Femur (tissue), 1 donor: ENCODE measurements at regions not wholly inside any gene's neighbourhood (a gene's known extent, or its start where the extent isn't known, plus 50 kb on each side); places are given as distances from the start of the nearest gene placed in this dataset.
A peak's percentile ranks its signal among the peaks of the same experiment; 100 is the strongest.
"Not testable (repeated sequence)": the region's sequence is repeated elsewhere in the genome, so short reads cannot be mapped to it uniquely, and the experiment has no call there.

Source experiments
- DNase-seq: peaks from one replicate; pipeline ENCODE4 v3.0.0-alpha.2; 2017

- DNase-seq = no peak
Measured at GRCh38 chr7:16130111-16131110, 290.9 kb downstream of the CRPPA start.

- no peak for DNase-seq
Measured at GRCh38 chr7:16129431-16130110, 291.8 kb downstream of the CRPPA start.

GRCh38 chr7:16123117-16123770 lies 298.1 kb downstream of the CRPPA start:
- no peak for DNase-seq

GRCh38 chr7:16121876-16122390 lies 299.4 kb downstream of the CRPPA start:
- no peak for DNase-seq

GRCh38 chr7:16115374-16115773 lies 306.0 kb downstream of the CRPPA start:
- no peak for DNase-seq

GRCh38 chr7:16114633-16115032 lies 306.7 kb downstream of the CRPPA start:
- no peak for DNase-seq

GRCh38 chr7:16114071-16114470 lies 307.3 kb downstream of the CRPPA start:
- DNase-seq = no peak

GRCh38 chr7:16113058-16113457 lies 308.3 kb downstream of the CRPPA start:
- no peak for DNase-seq

- DNase-seq = no peak
Measured at GRCh38 chr7:16106869-16107268, 314.5 kb downstream of the CRPPA start.

GRCh38 chr7:16106300-16106699 lies 315.0 kb downstream of the CRPPA start:
- no peak for DNase-seq

- no peak for DNase-seq
Measured at GRCh38 chr7:16099302-16099849, 322.0 kb downstream of the CRPPA start.

- DNase-seq = no peak
Measured at GRCh38 chr7:16098585-16099179, 322.7 kb downstream of the CRPPA start.

- no peak for DNase-seq
Measured at GRCh38 chr7:16098058-16098457, 323.3 kb downstream of the CRPPA start.

- DNase-seq = peak; percentile 31
Measured at GRCh38 chr7:16095171-16095950, 326.0 kb downstream of the CRPPA start.

- DNase-seq = no peak
Measured at GRCh38 chr7:16094651-16095050, 326.7 kb downstream of the CRPPA start.

GRCh38 chr7:16092711-16093110 lies 328.6 kb downstream of the CRPPA start:
- no peak for DNase-seq

- no peak for DNase-seq
Measured at GRCh38 chr7:16091701-16092310, 329.5 kb downstream of the CRPPA start.

GRCh38 chr7:16089801-16090200 lies 331.5 kb downstream of the CRPPA start:
- no peak for DNase-seq

- no peak for DNase-seq
Measured at GRCh38 chr7:16089191-16089590, 332.1 kb downstream of the CRPPA start.

- DNase-seq = no peak
Measured at GRCh38 chr7:16086743-16087142, 334.6 kb downstream of the CRPPA start.

- DNase-seq = not testable (repeated sequence)
Measured at GRCh38 chr7:16085780-16086179, 335.6 kb downstream of the CRPPA start.
